8988T (cell line): ENCODE measurements at regions not wholly inside any gene's neighbourhood (a gene's known extent, or its start where the extent isn't known, plus 50 kb on each side); places are given as distances from the start of the nearest gene placed in this dataset.
A peak's percentile ranks its signal among the peaks of the same experiment; 100 is the strongest.
"Not testable (repeated sequence)": the region's sequence is repeated elsewhere in the genome, so short reads cannot be mapped to it uniquely, and the experiment has no call there.

Experiments used
- DNase-seq: peaks from one replicate; pipeline ENCODE4 v3.0.0; 2011

- DNase-seq, result no peak
These were observed 54.9 kb downstream of the DIO3 start for GRCh38 chr14:101616202-101616601.

- DNase-seq, result no peak
These were observed 58.2 kb downstream of the DIO3 start for GRCh38 chr14:101619484-101619883.

GRCh38 chr14:101620031-101620788, 58.9 kb downstream of the DIO3 start:
- DNase-seq, result no peak

- no peak for DNase-seq
These were observed 59.8 kb downstream of the DIO3 start for GRCh38 chr14:101620821-101621785.

GRCh38 chr14:101622251-101623076, 61.2 kb downstream of the DIO3 start:
- no peak for DNase-seq

DNA sequence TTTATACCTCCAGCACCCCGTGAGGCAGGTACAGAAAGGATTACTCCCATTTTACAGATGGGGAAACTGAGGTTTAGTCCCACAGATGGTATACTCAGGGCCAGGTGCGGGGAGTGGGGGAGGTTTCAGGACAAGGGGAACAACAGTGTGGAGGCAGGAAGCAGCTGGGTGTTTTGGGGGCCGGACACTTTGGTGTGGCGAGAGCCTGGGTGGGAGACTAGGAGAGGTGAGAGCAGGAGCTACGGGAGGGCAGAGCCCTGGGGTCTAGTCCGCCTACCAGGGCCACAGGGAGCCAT, 61.7 kb downstream of the DIO3 start:
- DNase-seq, result no peak

DNA sequence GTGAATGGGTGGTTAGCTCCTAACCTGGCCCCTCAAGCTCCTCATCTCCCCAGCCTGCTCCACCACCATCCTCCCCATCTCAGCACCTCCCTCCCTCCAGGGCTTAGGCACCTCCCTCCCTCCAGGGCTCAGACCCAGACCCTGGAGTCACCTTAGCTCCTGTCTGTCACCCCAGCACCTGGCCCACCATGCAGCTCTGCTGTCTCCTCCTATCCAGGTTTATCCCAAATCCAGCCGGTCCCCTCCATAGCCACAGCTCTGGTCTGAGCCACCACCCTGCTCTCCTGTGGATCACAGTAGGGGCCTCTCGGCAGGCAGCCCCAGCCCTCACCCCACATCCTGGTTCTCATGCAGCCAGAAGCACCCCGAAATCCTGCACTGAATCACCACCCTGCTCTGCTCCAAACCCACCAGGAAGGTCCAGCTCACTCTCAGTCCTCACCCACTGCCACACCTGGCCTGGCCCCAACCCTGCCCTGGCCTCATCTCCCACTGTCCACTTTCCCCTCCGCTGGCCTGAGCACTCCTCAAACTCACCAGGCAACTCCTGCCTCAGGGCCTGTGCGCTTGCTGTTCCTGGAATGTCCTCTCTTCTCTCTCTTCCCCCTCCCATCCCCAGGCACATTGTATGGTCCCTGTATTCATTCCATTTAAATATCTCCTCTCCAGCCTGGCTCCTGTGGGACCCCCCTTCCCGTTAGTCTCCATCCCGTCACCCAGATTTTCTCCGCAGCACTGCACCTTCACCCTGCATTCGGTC, 62.6 kb downstream of the DIO3 start:
- no peak for DNase-seq

DNA sequence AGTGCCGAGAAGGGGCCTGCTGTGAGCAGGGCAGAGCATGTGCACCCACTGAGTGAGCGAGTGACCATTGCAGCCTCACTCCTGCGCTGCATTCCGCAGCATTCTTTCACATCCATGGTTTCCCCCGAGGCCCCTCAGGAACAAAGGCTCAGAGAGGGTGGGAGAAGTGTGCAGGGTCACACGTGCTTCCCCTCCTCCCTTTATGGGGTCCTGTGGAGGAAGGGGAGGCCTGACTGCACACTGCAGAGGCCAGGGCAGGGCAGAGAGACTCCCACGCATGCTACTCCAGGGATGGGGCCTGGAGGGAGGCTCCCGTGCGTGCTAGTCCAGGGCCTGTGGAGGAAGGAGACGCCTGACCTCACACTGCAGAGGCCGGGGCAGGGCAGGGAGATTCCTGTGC, 63.2 kb downstream of the DIO3 start:
- DNase-seq, result no peak

DNA sequence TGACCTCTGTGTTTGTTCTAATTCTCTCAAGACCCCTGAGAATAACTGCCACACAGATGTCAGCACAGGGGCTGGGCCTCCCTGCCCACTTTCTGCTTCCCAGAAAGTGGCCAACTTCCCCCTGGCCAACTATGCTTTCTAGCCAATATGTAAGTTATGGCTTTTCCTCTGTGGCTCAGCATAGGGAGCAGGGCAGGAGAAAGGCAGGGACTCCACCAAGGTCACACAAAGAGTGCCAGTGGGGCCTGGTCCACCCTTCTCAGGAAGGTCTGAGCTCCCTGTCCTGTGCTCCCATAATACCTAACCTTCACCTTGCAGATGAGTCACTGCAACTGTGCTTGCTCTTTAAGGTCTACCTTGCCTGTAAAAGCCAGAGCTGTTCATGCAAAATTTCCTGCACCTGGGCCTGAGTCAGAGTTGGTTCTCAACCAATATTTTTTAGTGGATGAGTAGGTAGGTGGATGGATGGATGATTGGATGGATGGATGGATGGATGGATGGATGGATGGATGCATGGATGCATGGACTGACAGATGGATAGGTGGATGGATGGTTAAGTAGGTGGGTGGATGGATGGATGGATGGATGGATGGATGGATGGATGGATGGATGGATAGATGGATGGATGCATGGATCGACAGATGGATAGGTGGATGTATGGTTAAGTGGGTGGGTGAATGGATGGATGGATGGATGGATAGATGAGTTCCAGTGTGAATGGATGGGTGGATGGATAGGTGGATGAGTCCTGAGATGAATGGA, 64.2 kb downstream of the DIO3 start:
- no peak for DNase-seq

DNA sequence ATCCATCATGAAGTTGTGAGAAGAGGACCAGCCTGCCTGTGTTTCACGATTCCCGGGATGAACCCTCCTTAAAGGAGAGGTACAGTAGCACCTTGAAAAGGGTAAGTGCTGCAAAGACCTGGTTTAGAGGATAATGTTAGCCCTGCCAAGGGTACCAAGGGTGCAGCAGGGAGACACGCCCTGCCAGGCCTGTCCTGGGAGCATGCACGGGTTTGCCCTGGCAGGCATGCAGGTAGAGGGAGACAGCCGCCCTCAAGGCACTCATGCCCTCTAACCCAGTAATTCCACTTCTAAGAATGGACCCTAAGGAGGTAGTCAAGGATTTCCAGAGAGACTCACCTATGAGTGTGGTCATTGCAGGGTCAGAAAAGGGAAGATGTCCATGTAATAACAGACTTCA, 65.0 kb downstream of the DIO3 start:
- DNase-seq, result no peak

DNA sequence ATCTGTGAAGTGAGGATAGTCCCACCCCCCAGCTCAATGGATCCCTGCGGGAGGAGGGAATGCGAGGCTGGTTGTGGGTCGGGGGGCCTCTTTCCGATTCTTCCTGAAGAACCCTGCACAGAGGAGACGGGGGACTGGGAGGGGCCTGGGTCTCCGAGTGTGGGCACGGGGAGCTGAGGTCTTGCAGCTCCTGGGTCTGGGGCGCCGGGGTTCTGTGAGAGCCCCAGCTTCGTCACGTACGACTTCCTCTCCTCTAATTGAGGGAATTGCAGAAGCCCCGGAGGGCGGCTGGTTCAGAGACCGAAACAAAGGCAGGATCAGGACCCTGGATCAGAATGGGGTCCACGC, 66.6 kb downstream of the DIO3 start:
- DNase-seq, result no peak

GRCh38 chr14:101628471-101628966, 67.2 kb downstream of the DIO3 start:
- peak; percentile 83 for DNase-seq

GRCh38 chr14:101628975-101629374, 67.7 kb downstream of the DIO3 start:
- no peak for DNase-seq

DNA sequence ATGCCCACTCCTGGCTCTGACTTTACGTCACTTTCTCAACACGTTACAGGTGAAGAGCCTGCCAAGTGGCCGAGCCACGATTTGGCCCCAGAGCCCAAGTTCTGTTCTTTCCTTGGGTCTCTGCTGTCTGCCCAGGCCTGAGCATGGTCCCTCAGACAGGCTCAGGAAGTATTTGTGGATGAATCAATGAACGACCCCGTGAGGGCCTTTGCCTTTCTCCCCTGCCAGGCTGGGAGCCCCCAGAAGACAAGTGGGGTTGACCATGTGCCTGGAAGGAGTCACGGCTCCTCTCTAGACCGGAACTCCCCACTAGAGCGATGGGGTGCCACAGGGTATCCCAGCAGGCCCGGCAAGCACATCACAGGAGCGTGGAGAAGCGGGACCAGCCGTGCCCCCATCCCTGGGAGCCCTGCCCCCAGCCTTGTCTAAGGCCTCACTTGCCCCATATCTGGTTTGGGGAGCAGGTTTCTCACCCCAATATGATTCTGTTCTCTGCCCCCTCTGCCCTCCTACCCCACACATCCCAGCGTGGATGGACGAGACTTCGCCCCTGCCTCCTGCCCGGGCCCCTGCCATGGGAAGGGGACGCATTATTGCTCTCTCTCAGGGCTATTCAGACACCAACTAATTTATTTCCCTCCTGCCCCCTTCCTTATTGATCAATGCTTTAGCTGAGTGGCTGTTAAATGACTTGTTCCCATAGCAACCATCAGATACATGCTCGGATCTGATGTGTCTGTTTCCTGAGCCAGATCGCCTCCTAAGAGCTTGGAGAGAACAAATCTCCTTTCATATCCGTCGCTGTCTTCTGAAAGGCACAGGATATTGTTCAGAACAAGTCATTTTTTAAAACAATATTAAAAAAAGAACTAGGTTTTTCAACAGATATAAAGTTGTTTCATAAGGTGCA, 69.0 kb downstream of the DIO3 start:
- DNase-seq, result no peak

- DNase-seq, result no peak
These were observed 69.9 kb downstream of the DIO3 start for GRCh38 chr14:101631199-101631598.

GRCh38 chr14:101631970-101632369, 70.7 kb downstream of the DIO3 start:
- not testable (repeated sequence) for DNase-seq

DNA sequence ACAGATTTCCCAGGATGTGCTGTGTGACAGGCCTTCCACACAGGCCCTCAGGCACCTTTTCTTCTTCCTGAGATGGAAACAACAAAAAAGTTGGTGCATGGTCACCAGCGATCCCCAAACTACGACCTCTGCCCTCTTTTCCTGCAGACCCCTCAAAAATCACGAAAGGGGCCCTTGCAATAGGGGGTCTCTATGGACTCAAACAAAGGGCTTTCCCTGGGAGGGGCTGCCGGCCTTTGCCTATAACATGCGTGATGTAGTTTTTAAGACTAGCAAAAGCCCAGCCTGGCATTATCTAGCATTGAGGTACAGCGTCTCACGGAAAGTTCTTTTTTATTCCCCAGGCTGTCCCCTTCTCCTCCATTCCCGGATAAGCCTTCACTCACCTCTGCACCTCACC, 71.2 kb downstream of the DIO3 start:
- no peak for DNase-seq

DNA sequence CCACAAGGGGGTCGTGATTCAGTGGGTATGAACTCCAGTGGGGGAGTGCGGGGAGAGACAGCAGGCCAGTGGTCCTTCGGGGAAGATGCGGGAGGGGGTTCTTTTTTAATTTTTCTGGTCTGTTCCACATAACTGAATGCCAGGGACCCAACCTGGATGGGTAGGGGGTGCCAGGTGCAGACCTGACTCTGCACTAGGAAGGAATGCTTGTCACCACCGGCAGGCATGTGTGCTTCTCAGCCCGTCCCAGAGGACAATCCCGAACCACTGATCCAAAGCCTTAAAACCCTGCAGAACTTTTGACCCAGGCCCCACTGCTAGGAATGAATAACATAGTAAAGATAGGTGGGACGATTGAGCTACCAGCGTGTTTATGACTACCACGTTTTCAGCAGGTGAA, 72.0 kb downstream of the DIO3 start:
- no peak for DNase-seq

GRCh38 chr14:101634202-101634849, 73.0 kb downstream of the DIO3 start:
- no peak for DNase-seq
